ENCODE measurements at regions not wholly inside any gene's neighbourhood (a gene's known extent, or its start where the extent isn't known, plus 50 kb on each side); places are given as distances from the start of the nearest gene placed in this dataset.

GRCh38 chr2:54397426-54397825, 58.7 kb upstream of the SPTBN1 start:
- POLR2A ChIA-PET: no interaction called here
- no peak for ATAC-seq
- peaks cover 0 to 5% (median 0%) of the 10 kb centered on the region in 3 donors for H3K36me3 Mint-ChIP-seq
- peaks cover 0 to 1% (median 0%) of the 10 kb centered on the region in 9 donors for H3K9me3 Mint-ChIP-seq
- no peaks in the 10 kb centered on the region for H3K27me3 Mint-ChIP-seq
- H3K27ac Mint-ChIP-seq: no peak overlapping the region
- DNase-seq: no peak
- H3K4me3 Mint-ChIP-seq: no peak overlapping the region
- H3K4me1 Mint-ChIP-seq: peaks cover 0 to 9% (median 2%) of the 10 kb centered on the region in 4 donors

GRCh38 chr2:54401554-54401953, 54.6 kb upstream of the SPTBN1 start:
- POLR2A ChIA-PET: no interaction called here

GRCh38 chr2:54402350-54402749, 53.8 kb upstream of the SPTBN1 start:
- Mint-ChIP-seq H3K4me3 (no peak overlapping the region), H3K36me3 (no peaks in the 10 kb centered on the region), H3K9me3 (no peaks in the 10 kb centered on the region), H3K27me3 (peaks cover 0 to 8% (median 0%) of the 10 kb centered on the region in 5 donors), H3K4me1 (peaks cover 0 to 9% (median 5%) of the 10 kb centered on the region in 4 donors), H3K27ac (no peak overlapping the region)
- POLR2A ChIA-PET: no interaction called here
- no peak for ATAC-seq
- DNase-seq: no peak

More at GRCh38 chr2:54401554-54401953, 54.6 kb upstream of the SPTBN1 start:
- Mint-ChIP-seq H3K4me1 (peaks cover 0 to 9% (median 5%) of the 10 kb centered on the region in 4 donors), H3K27me3 (peaks cover 0 to 5% (median 0%) of the 10 kb centered on the region in 5 donors), H3K36me3 (no peaks in the 10 kb centered on the region), H3K4me3 (no peak overlapping the region), H3K9me3 (no peaks in the 10 kb centered on the region), H3K27ac (no peak overlapping the region)
- no peak for ATAC-seq
- DNase-seq: no peak

- Mint-ChIP-seq H3K27ac (no peak overlapping the region), H3K27me3 (peaks cover 0 to 18% (median 0%) of the 10 kb centered on the region in 5 donors), H3K36me3 (no peaks in the 10 kb centered on the region), H3K9me3 (no peaks in the 10 kb centered on the region), H3K4me1 (peaks cover 0 to 9% (median 5%) of the 10 kb centered on the region in 4 donors), H3K4me3 (no peak overlapping the region)
- ATAC-seq (no peak), DNase-seq (no peak)
- POLR2A ChIA-PET: no interaction called here
Measured at GRCh38 chr2:54403512-54404238, 52.5 kb upstream of the SPTBN1 start.

DNA sequence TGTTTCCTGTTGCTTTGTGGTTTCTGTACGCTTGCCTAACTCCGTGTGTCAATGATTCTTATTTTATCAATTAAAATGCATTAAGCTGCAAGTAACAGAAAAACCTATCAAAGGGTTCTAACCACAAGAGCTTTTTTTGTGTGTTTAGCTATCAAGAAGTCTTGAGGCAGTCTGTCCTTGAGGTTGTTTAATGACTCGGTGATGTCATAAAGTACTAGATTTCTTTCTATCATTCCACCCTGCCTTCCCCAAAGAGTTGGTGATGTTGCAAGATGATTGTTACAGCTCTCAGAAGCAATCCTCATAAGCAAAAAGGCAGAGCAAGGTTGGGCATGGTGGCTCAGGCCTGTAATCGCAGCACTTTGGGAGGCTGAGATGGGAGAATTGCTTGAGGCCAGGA, 51.9 kb upstream of the SPTBN1 start:
- POLR2A ChIA-PET: no interaction called here
- Mint-ChIP-seq H3K27ac (peak overlapping the region in 2 of 10 donors; percentile 50 to 52), H3K9me3 (no peaks in the 10 kb centered on the region), H3K27me3 (peaks cover 0 to 18% (median 0%) of the 10 kb centered on the region in 5 donors), H3K36me3 (no peaks in the 10 kb centered on the region), H3K4me1 (peaks cover 0 to 9% (median 5%) of the 10 kb centered on the region in 4 donors), H3K4me3 (no peak overlapping the region)
- ATAC-seq: no peak
- DNase-seq: no peak

DNA sequence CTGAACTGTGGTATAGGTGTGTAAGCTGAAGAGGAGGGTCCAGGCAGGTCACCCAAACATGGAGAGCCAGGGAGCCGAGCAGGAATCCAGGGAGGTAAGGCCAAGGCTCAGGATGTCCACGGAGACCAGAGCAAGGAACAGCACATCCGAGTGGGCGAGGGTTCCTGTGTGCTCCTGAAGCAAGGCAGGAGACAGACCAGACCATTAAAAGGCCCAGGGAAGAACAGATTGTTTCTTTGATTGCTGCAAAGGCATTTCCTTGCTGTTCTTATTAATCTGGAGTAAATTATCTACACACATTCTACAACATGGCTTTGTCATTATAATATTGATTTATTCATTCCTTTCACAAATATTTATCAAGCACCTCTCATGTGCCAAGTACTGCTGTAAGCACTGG, 50.1 kb upstream of the SPTBN1 start:
- H3K4me3 Mint-ChIP-seq: no peak overlapping the region
- H3K4me1 Mint-ChIP-seq: peaks cover 0 to 9% (median 5%) of the 10 kb centered on the region in 4 donors
- H3K27me3 Mint-ChIP-seq: peaks cover 2 to 26% (median 8%) of the 10 kb centered on the region in 5 donors
- no peak overlapping the region for H3K27ac Mint-ChIP-seq
- no peak for DNase-seq
- ATAC-seq: no peak
- no peaks in the 10 kb centered on the region for H3K36me3 Mint-ChIP-seq
- no peaks in the 10 kb centered on the region for H3K9me3 Mint-ChIP-seq
- POLR2A ChIA-PET: no interaction called here
